GM23338 (cell line): ENCODE measurements at regions not wholly inside any gene's neighbourhood (a gene's known extent, or its start where the extent isn't known, plus 50 kb on each side); places are given as distances from the start of the nearest gene placed in this dataset.

Source experiments
- CREB1 ChIP-seq: fragments of 250-450 bp; sonication (Bioruptor Pico); IDR thresholded peaks from 2 replicates; pipeline ENCODE4 v1.5.0; 2020; ENCODE audit warnings: low read depth, mild to moderate bottlenecking, moderate library complexity
- CTCF ChIP-seq, 2 experiments: fragments of 200-600 bp in 1 of 2; sonication (generic) in 1 of 2; conservative IDR thresholded peaks; 2 replicates each; pipeline versions ENCODE4 v1.5.1 to v1.6.1; 2016 to 2017; ENCODE audit warnings: antibody characterized with exemption in 2 of 2, low read depth in 2 of 2, mild to moderate bottlenecking in 2 of 2, moderate library complexity in 1 of 2
- ETS1 ChIP-seq: IDR thresholded peaks from 2 replicates; pipeline ENCODE4 v1.6.1; 2016; ENCODE audit warnings: antibody characterized with exemption
- EZH2 ChIP-seq: fragments of 200-600 bp; sonication (generic); IDR thresholded peaks from one replicate; pipeline ENCODE4 v1.8.0; 2017; ENCODE audit warnings: antibody characterized with exemption, mild to moderate bottlenecking, low read depth; ENCODE audit not compliant: unreplicated experiment
- EZH2phosphoT487 ChIP-seq: fragments of 200-600 bp; sonication (generic); IDR thresholded peaks from one replicate; pipeline ENCODE4 v1.8.1; 2018; ENCODE audit warnings: antibody characterized with exemption; ENCODE audit not compliant: unreplicated experiment
- JUNB ChIP-seq: IDR thresholded peaks from one replicate; pipeline ENCODE4 v1.6.1; 2016; ENCODE audit warnings: antibody characterized with exemption; ENCODE audit not compliant: unreplicated experiment
- POLR2AphosphoS5 ChIP-seq: IDR thresholded peaks from 2 replicates; pipeline ENCODE4 v1.6.1; 2016; ENCODE audit warnings: antibody characterized with exemption, low read depth
- STAT1 ChIP-seq: IDR thresholded peaks from one replicate; pipeline ENCODE4 v1.6.1; 2016; ENCODE audit warnings: antibody characterized with exemption; ENCODE audit not compliant: unreplicated experiment
- ZNF114 ChIP-seq: fragments of 250-450 bp; sonication (Bioruptor Pico); IDR thresholded peaks from 2 replicates; pipeline ENCODE4 v1.5.0; 2020; ENCODE audit warnings: mild to moderate bottlenecking, moderate library complexity
- ZNF331 ChIP-seq: fragments of 250-450 bp; sonication (Bioruptor Pico); IDR thresholded peaks from 2 replicates; pipeline ENCODE4 v1.5.0; 2020; ENCODE audit warnings: low read depth, mild to moderate bottlenecking, moderate library complexity
- ZNF462 ChIP-seq: fragments of 250-450 bp; sonication (Bioruptor Pico); IDR thresholded peaks from 2 replicates; pipeline ENCODE4 v1.5.0; 2020; ENCODE audit warnings: mild to moderate bottlenecking, moderate library complexity
- TF ChIP-seq, protein P1 (sequence below): IDR thresholded peaks from one replicate; pipeline ENCODE4 v1.6.1; 2018; ENCODE audit warnings: antibody characterized with exemption; ENCODE audit not compliant: unreplicated experiment

DNA sequence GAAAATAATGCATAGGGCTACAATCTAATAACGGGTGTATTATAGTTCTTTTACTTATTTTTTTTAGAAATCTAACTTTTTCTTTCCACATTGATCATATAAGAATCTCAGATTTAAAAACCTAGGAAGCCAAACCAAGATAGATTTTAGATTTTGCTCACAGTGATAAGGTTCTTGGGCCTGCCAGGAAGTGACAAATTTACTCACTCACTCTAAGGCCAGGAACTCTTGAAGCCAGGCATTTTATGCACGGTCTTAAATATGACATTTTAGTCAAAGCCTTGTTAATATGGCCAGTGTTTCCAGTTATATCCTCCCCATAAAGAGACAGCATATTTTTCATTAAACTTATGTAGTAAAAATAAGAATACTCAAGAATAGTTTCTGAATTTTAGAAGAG lies 271.4 kb downstream of the SQOR start:
- TF ChIP-seq CTCF (conservative IDR thresholded peaks at IDR 0.05; ENCODE audit: low read depth in 2 of 2) (no peak), ZNF462 (CRISPR knock-in tag) (no peak), EZH2 (no peak), CREB1 (CRISPR knock-in tag) (no peak), POLR2AphosphoS5 (no peak), ZNF114 (CRISPR knock-in tag) (no peak), EZH2phosphoT487 (no peak), JUNB (no peak), ZNF331 (CRISPR knock-in tag) (no peak), ETS1 (no peak), STAT1 (no peak)
- TF ChIP-seq, protein P1, sequence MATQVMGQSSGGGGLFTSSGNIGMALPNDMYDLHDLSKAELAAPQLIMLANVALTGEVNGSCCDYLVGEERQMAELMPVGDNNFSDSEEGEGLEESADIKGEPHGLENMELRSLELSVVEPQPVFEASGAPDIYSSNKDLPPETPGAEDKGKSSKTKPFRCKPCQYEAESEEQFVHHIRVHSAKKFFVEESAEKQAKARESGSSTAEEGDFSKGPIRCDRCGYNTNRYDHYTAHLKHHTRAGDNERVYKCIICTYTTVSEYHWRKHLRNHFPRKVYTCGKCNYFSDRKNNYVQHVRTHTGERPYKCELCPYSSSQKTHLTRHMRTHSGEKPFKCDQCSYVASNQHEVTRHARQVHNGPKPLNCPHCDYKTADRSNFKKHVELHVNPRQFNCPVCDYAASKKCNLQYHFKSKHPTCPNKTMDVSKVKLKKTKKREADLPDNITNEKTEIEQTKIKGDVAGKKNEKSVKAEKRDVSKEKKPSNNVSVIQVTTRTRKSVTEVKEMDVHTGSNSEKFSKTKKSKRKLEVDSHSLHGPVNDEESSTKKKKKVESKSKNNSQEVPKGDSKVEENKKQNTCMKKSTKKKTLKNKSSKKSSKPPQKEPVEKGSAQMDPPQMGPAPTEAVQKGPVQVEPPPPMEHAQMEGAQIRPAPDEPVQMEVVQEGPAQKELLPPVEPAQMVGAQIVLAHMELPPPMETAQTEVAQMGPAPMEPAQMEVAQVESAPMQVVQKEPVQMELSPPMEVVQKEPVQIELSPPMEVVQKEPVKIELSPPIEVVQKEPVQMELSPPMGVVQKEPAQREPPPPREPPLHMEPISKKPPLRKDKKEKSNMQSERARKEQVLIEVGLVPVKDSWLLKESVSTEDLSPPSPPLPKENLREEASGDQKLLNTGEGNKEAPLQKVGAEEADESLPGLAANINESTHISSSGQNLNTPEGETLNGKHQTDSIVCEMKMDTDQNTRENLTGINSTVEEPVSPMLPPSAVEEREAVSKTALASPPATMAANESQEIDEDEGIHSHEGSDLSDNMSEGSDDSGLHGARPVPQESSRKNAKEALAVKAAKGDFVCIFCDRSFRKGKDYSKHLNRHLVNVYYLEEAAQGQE, result no peak
